ENCODE measurements at regions not wholly inside any gene's neighbourhood (a gene's known extent, or its start where the extent isn't known, plus 50 kb on each side); places are given as distances from the start of the nearest gene placed in this dataset.

DNA sequence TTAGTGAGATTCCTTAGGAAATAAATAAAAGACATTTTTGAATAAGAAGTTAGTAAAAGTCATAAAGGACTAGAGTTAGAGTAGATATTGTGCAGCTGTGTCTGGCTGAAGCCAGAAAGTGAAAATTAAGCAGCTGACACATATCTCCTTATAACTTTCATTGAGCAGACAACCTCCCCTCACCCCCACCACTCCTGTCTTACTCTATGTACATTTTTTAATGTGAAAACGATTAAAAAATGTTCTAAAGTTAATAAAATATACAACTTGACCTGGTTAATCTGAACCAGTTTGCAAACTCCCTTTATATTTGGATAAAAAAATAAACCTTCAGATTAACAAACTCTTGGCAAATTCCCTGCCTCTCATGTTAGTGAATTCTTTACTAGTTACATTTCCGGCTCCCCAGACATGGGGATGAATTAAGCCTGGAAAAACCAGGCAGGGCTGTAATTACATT lies 462.8 kb downstream of the MEIS1 start:
- DNase-seq: no peak

DNA sequence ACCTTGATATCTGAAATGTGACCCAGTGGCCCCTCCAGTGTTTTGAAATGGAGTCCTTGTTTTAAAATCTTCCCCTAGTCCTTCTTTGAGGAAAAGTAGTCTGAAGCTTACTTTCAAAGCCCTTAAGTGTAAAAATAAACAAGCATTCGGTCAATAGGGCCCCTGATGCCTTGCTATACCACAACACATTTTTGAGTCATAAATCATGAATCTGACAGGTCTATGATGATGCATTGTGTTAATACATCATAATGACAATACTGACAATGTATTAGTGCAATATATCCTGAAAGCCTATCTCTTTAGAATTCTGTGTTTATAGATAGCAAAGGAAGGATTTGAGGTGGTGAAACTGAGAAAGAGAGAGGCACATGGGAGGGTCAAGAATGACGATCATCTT lies 464.2 kb downstream of the MEIS1 start:
- DNase-seq: no peak

DNA sequence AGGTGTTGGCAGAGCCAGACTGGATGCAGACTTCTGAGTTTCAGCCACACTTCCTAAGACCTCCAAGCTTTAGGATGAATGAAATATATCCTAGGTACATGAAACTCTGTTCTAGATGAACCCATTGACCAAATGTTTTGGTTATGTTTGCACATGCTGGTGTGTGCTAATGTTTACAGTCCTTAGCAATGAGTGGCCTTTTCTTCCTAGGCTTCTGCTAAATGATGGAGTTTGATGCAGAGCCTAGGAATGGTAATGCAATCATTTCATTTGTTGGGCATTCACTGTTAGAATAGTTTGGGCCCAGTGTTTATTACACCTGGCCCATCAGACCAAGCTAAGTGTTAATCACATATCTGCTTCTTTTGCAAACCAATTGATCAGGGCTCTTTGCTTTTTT lies 464.7 kb downstream of the MEIS1 start:
- no peak for DNase-seq

DNA sequence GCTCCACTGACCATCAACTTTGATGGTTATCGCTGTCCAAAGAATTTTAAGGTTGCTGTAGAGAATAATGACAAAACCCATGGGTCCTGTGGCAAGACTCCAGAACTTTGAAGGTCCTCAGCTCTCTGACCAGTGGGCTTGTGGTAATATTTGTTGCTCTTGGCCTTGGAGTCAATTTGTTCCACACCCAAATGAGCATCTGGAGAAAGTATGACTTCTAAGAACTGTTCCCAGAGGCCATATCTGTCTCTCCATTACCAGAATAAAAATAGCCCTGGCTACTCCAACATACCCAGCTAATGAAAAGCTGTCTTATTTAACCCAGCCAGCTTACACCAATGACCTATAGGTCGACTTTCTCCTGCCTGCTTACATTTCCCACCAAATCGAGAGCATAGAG lies 466.4 kb downstream of the MEIS1 start:
- no peak for DNase-seq

DNA sequence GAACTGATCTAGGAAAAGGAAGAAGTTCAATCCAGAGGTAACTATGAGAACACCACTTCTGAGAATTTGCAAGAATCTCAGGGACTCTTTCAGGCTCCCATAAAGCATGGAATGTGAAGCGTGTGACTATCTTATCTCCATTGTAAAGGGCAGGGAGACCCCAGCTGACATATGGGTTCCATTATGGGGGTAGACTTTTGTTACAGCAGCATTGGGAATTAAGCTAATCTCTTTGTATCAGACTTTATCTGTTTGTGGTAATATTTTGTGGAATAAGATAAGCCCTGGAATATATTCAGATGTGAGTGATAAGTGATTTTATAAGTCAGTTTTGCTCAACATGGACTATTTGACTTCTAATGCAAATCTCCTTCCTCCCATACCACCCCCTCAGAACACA lies 468.3 kb downstream of the MEIS1 start:
- DNase-seq: no peak

DNA sequence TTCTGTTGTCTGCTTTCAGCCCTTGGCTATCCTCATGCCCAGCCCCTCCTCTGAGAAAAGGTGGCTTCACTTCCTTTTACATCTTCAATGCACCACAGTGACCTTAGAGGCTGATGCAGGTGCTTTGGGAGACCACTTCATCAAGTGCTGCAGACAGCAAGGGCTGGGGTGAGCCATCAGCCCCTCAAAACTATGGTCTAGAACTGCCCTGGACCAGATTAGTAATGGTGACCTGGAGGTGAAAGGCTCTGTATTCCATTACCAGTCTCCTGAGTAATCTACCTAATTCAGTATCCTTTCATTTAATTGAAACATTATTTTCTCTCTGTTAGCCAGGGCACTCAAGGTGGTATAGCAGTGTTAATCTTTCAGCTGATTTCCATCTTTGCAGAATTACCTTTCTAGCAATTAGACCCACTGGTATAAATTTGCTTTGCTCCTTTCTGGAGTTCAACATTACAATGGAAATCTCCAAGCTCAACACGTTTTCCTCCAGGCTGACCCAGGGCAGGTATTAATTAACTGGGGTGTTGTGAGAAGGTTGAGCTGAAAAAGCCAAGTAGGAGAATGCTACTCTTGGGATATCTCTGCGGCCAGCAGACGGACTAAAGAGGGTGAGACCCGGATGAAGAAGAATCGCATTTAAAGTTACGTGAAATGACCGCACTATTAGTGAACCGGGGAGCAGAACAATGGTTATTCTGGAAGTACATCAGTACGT lies 469.0 kb downstream of the MEIS1 start:
- DNase-seq: no peak

DNA sequence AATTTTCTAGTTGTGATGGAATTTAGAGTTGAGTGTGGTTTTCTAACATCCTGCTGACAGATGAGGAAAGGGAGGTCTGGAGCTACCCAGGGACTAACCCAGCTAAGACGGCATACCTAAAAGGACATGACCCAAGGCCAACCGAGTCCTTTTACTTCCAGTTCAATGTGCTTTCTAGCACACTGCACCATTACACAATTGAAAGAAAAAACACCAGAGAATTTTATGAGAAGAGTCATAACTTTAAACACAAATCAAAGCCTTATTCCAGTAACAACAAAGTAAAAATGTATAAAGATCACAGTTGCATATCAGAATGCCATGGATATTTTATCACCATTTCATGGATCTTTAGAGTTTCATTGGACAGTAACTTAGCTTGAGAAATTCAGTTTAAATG lies 480.3 kb downstream of the MEIS1 start:
- DNase-seq: no peak

DNA sequence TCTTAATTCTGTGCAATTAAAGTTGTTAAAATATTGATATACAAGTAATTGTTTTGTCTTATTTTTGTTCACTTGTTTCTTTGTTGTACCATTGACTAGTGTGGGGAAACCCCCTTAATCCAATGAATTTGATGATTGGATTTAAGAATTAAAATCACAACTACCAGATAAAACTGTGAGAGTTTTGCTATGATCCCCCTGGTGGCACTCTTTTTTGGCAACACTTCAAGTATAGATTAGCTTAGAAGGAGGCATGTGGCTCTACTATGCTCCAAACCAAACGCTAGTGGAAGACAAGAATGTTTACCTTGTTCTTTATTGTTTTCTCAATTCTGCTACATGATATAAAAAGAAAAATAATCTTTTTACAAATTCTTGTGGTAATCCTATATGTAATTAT lies 477.8 kb upstream of the ETAA1 start:
- DNase-seq: no peak

DNA sequence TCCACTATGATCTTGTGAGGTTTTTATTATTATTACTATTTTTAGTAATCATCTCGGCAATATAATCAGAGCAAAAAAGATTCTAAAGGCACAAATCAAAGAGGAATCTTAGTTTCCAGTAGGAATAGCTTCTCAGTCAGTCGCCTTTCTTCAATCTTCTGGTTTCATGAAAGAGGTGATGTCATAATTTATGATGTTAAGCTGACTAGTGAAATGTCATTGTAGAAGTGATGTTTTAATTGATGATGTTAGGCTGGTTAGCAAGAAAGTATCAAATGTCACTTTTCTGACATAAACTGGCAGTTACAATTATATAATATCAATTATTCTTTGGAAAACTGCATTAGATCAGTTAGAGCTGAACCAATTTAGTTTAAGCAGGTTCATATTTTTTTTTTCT lies 476.7 kb upstream of the ETAA1 start:
- no peak for DNase-seq

DNA sequence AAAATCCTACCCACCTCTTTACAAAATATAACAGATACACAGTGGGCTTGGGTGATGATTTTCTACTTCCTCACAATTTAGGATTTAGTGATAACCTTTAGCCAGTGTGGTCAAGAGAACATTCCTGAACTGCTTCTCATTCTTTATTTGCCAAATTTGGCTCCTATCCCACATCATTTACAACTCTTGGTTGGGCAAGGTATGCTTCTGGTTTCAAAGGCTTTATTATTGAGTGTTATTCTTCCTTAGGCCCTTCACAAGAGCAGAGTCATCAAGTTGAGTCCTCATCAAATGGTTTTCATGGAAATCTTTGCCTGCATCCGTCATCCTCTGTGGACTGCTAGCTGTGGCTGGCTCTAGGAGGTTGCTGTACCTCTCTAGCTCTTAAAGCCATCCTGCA lies 472.0 kb upstream of the ETAA1 start:
- DNase-seq: no peak

DNA sequence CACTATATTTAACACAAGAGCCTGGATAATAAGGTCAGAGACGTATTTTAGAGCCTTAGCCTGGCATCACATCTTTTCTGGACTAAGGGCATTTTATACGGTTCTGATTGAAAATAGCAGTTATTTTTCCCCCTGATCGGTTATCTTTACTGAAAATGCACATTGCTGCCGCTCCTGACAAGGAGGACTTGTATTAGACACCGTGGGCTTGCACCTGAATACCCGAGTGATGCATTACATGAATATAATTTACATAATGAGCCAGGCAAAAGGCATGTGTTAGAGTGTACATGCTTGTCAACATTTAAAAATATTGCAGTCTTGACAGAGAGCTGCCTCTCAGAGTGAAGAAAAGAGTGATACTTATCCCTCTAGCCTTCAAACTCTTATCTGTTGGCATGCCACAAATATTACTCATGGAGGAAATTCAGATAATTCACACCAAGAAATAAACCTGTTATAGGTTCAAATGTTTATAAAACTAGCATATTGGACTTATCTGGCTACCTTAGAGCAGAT lies 470.5 kb upstream of the ETAA1 start:
- DNase-seq: no peak

DNA sequence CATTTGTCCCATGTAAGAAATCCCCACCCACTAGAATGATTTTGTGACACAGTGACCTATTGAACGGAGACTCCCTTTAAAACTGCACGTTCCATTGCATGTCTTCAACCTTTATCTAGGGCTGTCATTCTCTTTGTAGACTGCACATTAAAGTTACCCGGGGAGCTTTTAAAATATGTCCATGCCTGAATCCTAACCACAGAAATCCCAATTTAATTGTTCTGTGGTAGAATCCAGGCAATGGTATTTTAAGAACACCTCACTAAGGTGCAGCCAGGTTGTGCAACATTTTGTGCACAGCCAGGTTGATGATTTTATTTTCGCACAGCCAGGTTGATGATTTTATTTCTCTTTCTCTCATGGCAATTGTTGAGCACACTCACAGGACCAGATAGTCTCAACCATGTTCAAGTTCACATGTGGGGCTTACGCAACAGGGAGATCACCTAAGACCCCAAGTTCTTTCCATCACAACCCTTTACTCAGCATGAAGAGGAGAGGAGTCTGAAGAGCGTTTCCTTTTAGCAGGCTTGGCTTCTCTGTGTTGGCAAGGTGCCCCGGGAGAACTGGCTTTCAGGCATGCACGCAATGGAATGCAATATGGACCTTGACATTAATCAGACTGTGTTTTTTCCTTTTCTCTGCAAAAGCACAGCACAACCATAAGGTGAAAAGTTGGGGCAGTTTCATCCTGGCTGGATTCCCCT lies 467.3 kb upstream of the ETAA1 start:
- no peak for DNase-seq

DNA sequence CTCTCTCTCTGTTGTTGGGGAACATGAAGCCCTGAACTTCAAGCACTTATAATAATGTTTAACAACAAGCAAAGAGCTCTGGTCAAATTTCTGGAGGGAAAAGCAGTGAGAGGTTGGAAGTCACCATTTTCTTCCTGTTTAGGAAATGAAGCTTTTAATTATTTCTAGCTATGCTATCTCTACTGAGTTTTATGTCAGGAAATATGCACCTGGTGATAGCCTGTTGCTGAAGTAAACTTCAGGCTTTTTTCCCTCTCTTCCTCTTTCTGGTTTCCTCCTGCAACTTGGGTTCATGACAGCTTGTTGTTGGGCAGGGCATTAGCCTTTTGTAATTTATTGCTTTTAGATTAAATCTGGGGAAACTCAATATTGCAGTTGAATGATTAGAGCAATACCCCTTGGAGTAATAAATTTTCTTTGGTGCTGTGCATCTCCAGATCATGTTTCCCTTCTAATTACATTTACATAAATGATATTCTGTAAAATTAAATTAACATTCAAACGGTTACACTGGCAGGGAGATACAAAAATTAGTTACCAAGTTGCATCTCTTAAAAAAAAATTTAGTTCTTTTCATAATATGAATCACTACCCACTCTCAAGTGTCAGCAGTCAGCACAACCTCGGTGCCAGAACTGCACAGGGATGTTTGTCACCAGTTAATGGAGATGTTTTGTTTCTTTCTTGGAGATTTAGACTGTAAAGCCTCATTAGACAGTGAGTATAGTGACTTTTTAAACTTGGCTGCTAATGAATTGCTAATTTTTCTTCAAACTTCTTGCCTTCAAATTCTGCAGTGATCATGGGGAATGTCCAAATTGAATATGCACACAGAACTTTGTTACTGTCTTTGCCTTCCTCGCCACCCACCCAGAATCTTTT lies 466.6 kb upstream of the ETAA1 start:
- DNase-seq: no peak

DNA sequence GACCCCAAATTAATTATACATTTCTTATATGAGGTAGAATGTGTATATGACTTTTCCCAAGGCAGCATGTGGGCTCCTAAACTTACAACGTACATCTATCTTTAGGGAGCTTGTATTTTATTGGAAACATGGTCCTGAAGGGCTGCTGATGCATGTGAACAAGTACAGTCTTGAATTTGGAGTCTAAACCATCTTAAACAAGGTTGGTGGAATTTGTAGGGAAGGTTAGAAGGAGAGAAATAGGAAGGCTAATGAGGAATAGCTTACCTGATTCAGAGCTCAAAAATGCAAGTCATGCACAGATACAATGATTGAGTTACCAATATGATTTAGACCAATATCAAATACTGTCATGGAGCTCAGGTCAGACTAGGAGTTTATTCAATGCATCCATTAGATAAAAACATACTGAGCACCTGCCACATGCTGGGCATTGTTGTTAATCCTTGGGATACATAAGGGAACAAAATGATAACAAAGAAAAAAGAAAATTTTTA lies 458.6 kb upstream of the ETAA1 start:
- DNase-seq: no peak

DNA sequence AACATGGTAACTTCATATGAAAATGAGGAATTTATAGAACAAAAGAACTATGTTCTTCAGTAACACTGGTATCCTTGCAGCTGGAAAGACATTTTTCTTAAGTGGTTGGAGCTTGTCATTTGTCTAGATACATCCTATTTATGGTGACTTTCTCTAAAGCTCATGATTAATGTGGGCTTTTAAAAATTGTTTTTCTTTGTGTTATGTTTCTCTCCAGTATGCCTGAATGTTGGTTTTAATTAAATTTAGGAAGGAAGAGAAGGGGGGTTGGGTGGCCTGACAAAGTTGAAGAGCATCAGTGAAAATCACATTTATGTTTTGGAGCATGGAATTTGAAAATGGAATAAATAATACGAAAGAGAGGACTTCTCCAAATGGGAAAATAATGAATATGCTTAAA lies 457.1 kb upstream of the ETAA1 start:
- no peak for DNase-seq

DNA sequence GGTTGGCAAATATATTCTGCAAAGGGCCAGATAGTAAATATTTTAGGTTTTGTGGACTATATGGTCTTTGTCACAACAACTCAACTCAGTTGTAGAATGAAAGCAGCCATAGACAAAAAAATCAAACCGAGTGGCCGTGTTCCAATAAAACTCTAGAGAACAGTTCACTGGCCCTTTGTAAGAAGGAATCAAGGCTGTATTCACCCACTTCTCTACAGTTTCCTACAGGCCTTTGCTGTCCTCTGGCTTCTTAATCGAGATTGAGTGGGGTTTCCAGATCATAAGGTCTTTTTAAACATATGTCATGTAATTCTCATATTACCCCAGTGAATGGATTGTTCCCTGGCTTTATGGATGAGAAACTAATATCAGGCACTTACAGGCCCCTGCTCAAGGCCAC lies 448.9 kb upstream of the ETAA1 start:
- no peak for DNase-seq

DNA sequence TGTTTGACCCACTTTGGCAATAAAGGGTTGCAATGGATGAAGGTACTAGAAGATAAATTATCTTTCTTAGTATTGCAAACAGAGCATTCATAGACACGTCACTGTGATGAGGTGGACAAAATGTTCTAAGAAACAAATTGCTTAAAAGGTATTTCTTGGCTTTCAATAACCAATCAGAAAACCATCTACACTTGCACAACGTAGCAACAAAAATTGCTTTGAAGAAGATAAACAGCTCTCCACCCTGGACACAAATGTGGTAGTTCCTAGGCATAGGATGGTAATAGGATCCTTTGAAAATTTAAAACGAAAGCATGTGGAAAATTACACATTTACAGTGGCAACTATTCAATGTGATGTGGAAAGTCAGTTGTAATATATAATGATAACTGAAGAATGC lies 439.9 kb upstream of the ETAA1 start:
- DNase-seq: no peak

DNA sequence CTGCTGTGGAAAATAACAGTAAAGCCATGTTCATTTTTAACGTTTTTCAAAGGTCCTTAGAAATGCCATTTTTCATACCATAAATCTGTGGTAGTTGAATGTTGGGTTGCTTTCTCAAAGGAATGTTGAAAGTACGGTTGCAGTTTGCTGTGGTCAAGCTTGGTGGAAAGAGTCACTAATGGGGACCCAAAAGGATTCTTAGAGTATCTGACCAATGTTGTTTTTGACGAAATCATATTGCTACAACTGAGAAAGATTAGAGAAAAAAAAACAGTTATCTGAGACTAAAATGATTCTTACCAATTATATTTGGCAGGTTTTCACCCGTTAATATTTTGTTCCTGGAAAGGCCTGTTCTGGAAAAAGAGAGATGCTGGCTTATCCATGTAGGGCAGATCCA lies 439.5 kb upstream of the ETAA1 start:
- no peak for DNase-seq

DNA sequence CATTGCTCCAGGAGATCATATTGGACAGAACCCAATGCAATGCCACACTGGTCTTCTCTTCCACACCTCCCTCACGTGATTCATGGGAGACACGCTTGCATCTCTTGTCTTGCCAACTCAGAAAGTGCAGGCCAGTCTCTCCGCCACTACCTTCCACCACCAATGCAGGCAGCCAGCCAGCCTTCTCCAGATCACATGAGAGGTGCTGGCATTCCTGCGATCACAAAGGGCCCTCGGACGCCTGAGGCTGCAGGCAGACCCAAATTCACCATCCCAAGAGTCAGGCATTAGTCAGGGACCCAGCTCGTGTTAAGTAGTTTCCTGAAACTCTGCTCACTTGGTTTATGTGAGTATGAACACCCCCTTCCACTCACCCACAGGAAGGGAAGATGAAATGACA lies 437.0 kb upstream of the ETAA1 start:
- no peak for DNase-seq

DNA sequence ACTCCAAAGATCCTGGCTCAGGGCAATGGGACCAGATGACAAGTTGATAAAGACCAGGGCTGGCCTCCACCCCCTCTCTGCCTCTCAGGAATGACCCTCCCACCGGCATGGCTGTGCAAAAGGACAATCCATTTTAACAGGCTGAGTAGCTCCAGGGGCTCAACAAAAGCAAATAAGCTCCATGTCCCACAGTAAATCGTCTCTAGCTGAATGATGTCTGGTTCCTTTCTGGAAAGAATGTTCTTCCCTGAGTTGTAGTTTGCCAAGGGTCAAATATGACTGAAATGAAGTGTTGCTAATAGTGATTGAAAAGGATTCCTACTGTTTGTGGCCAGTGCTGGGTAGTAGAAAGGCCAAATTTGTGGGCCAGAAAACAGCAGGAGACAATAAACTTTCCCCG lies 434.4 kb upstream of the ETAA1 start:
- no peak for DNase-seq

DNA sequence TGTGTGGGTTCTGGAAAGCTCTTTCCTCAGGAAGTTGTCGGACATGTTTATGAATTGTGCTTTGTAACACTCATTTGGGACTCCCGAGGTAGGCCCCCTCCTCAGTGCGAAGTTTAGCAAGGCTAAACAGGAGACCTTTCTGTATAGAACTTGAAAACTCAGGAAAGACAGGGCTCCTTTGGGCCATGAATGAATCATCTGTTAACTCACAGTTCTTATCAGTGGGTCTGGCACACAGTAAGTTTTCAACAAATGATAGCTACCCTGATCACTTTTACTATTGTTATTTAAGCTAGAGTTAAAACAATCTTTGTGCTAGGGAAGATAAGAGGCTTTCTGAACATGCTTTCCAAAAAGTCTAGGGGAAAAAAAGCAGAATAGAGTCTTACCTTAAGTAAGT lies 430.5 kb upstream of the ETAA1 start:
- DNase-seq: no peak

DNA sequence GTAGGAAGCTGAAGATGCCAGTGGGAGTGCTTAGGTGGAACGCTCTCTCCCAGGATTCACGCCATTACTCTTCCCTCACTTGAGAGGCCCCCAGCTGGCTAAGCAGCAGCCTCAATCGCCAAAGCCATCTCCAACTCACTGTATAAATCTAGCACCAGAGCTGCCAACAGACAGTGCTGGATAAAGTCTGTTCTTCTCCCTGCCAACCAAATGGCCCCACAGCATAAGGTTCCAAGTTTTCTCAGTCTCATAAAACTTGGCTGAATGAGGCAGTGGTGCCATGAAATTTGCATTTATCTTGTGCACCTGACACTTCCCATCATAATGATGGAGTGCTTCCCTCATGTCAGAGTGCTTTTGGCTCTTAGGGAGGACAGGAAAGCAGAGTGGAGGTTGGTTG lies 428.2 kb upstream of the ETAA1 start:
- DNase-seq: no peak

DNA sequence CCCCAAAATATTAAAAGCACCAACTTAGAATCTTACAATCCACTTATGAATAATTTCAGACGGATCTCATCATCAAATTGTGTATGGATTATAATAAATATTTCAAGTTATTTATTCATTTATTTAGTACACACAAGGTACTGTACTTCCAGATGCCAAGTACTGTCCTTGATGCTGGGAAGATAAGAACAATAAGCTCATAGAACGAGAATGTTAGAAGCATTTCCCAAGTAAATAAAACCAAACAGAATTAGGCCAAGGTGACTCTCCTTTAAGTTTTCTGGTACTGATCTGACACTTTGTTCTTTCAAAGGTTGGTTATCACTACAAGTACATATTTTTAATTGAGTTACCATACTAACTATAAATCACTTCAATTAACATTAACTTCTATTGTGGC lies 416.1 kb upstream of the ETAA1 start:
- no peak for DNase-seq

Measured in activated CD4-positive, alpha-beta T cell treated with anti-CD3 and anti-CD28 coated beads, Interleukin-2, Interleukin-6, amounts not matched to agents 100 ng/mL and 50 ng/mL, durations not matched to agents 16 hours and 8 hours (primary cell).